Embryonic facial prominence (tissue), 1 donor: ENCODE measurements at regions not wholly inside any gene's neighbourhood (a gene's known extent, or its start where the extent isn't known, plus 50 kb on each side); places are given as distances from the start of the nearest gene placed in this dataset.
"Not testable (repeated sequence)": the region's sequence is repeated elsewhere in the genome, so short reads cannot be mapped to it uniquely, and the experiment has no call there.

Experiments used
- DNase-seq: peaks from one replicate; pipeline ENCODE4 v3.0.0-alpha.2; 2016; ENCODE audit errors: extremely low spot score

DNA sequence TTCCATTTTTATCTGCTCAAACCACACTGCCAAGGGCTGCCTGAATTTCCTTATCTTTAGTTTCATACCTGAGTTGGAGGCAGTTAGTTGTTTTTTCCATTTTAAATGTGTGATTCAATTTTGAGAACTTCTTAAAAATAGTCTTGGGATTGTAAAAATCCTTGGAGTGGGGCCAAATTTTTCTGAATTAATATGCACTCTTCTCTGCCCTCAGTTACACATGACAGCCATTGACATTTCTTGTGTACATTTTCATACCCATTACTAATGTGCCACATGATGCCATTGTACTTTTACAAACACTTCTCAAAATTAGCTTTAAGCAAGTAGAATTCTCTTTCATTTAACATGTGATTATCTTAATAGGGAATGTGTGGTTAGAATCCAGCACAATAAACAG, 141.7 kb downstream of the C3orf38 start:
- DNase-seq: no peak

DNA sequence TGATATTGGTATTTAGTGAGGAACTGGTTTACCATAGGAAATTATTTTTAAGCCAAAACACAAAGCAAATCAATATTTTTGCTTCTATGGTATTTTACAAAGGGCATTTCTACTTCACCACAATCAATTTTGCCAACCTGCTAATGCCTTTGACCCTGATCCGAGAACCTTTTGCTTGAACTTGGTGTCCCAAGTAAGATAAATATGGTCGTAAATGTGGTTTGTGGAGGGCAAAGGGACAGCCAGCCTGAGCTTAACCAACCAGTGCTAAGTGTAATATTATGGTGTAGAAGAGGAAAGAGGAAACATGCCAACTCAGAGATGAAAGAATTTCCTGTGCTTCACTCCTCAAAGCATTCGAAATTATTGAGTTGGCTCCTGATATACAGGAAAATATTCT, 148.4 kb downstream of the C3orf38 start:
- DNase-seq: no peak

DNA sequence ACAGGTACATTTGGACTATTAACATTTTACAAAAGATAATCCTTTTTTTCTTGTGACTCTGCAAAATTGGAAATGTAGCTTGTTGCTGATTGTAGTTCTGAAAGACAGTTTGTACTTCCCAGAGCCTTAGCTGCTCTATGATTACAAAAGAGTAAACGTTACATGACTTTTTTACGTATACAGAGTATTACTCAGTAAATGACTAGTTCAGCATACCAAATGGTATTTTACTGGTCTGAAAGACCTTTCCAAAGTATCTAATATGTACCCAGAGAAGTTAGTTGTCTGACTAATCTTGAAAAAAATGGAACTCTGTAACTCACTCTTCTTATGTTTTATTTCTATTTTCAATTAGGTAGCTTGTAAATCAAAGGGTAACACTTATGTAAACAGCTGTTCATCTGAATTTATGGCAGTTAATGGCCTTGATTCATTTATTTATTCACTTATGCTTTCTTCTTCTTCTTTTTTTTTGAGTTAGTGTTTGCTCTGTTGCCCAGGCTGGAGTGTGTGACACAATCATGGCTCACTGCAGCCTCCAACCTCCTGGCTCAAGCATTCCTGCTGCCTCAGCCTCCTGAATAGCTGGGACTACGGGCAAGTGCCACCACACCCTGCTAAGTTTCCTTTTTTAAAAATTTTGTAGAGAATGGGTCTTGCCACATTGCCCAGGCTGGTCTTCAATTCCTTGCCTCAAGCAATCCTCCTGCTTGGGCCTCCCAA, 151.7 kb downstream of the C3orf38 start:
- no peak for DNase-seq

DNA sequence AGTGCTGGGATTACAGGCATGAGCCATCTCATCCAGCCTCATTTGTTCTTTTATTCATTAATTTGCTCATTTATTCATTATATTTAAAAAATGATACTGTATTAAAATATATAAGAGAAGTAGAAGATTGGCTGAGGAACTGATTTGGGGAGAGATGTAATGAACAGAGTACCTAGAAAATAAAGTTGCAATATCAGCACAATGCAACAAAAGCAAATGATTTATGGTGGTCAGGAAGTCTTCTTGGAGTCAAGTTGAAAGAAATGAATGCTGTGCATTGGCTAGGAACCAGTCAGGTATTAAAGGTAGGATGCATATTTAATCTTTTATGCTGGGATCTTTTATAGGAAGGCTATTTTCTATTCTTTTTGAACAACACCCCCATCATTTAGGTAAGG, 152.2 kb downstream of the C3orf38 start:
- DNase-seq: no peak

DNA sequence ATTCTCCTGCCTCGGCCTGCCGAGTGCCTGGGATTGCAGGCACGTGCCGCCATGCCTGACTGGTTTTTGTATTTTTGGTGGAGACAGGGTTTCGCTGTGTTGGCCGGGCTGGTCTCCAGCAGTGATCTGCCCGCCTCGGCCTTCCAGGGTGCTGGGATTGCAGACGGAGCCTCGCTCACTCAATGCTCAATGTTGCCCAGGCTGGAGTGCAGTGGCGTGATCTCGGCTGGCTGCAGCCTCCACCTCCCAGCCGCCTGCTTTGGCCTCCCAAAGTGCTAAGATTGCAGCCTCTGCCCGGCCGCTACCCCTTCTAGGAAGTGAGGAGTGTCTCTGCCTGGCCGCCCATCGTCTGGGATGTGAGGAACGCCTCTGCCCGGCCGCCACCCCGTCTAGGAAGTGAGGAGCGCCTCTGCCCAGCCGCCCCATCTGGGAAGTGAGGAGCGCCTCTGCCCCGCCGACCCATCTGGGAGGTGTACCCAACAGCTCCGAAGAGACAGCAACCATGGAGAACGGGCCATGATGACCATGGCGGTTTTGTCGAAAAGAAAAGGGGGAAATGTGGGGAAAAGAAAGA, 153.7 kb downstream of the C3orf38 start:
- DNase-seq: not testable (repeated sequence)

DNA sequence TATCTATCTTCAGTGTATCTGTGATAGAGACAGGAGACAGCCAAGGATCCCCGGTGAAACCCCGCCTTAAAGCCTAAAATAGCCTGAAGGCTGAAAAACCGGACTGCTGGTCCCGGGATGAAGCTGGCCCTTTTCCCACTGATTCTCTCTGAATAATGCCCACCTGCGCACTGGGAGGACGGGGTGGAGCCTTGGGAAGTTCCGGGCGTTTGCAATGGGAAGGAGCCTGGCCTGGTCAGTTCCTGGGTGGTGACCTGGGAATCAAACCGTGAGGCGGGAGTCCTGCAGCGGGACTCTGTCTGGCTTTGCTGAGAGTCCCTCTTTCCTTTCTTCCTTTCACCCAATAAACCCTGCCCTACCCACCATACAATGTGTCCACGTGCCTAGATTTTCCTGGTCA, 157.9 kb downstream of the C3orf38 start:
- DNase-seq: no peak

DNA sequence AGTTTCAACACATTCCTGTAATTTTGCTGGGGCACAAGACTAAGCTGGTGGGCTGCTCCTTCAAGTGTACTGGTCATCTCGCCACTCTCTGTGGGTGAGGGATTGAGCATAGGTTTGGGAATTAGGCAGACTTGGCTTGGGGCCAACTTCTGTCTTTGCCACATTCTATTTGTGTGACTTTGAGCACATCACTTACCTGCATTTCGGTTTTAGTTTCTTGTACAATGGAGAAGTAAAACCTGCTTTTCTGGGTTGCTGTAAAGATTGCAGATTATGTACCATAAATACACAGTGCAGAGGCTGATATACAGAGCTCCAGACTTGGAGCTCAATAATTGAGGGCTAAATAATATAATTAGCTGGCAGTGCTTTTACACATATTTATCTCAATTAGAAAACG, 162.1 kb downstream of the C3orf38 start:
- no peak for DNase-seq

DNA sequence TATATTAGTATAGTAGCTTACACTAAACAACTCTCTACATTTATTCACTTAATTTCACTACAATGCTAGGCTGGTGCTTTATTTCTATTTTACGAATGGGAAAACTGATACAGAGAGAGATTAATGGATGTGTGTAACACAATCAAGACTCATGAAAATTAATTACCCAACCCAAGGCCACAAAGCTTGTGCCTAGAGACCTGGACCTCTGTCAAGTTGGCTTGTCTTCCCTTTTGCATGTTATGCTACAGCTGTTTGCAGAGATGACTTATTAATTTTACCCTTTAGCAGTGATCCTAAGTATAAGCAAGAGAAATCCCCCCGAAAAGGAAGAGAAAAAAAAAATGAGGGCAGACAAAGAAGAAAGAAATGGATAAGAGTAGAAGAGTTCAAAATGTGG, 162.5 kb downstream of the C3orf38 start:
- DNase-seq: no peak

DNA sequence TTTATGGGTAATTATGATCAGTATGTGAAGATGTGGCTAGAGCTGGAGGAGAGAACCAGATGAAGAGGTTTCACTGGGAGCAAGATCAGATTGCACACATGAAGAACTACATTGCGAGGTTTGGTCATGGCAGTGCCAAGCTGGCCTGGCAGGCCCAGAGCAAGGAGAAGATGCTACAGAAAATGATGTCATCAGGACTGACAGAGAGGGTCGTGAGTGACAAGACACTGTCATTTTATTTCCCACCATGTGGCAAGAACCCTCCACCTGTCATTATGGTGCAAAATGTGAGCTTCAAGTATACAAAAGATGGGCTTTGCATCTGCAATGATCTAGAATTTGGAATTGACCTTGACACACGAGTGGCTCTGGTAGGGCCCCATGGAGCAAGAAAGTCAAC, 168.3 kb downstream of the C3orf38 start:
- DNase-seq: no peak

DNA sequence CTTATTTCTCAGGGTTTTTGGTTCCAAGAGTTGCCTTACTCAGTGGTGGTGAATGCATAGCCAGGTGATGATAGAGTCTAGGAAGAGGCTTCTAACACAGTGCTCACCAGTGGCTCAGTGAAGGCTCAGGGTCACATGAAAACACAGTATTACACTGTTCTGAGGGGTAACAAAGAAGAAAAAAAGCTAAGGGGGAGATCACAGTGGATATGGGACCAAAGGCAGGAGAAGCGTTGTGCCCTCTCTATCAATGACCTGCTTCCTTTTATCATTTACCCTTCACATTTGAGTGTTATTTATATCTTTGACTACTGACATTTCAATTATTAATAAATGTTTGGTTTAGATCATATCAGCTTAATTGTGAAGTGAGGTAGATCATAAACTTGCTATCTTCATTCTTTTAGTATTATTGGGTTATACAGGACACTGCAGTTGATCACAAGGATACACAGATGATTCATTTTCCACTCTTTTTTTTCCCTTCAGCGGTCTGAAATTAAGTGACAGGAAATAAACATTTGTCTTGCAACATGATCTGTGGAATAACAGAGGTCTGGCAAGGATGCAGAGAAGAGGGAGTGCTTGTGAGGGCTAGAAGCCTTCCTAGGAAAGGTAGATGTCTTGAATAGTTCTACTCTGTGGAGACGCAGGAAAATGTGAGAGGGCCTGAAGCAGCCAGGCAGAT, 171.7 kb downstream of the C3orf38 start:
- DNase-seq: no peak

DNA sequence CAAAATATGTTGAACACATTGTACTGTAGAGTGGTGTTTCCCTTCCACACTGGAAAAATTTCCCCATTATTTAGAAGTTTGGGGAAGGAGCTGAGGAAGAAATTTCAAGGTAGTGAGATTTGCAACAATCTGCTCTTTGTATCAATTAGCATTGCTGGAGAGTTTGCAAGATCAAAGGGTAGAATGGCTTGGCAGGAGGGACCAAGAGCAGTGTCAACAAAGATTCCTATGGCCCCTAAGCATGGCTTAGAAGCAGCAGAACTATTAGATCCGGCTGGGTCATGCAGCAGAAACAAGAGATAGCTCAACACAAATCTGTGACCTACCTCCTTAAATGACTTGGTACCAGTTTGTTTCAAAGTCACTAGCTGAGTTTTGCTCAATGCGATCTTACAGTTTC, 175.0 kb downstream of the C3orf38 start:
- DNase-seq: no peak

DNA sequence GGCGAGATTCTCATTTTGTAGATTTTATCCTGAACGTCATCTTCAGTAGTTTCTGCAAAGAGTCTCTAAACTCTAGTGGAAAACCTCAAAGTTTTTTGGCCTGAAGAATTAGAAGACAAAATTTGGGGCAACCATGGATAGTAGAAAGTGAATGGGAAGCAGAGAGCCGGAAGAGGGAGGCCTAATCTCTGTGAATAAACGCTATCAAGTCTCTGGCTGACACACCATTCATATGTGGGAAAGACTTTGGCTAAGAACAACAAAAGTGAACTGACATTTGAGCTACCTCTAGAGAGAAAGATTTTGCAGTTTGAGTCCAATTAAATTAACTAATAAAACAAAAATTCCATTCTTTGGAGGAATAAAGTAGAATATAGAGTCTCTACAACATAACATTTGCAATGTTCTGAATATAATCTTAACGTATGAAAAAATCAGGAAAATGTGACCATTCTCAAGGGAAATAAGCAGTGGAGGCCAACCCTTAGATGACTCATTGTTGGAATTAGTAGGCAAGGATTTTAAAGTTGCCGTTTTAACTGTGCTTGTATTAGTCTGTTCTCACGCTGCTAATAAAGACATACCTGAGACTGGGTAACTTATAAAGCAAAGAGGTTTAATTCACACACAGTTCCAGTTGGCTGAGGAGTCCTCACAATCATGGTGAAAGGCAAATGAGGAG, 184.6 kb downstream of the C3orf38 start:
- no peak for DNase-seq

DNA sequence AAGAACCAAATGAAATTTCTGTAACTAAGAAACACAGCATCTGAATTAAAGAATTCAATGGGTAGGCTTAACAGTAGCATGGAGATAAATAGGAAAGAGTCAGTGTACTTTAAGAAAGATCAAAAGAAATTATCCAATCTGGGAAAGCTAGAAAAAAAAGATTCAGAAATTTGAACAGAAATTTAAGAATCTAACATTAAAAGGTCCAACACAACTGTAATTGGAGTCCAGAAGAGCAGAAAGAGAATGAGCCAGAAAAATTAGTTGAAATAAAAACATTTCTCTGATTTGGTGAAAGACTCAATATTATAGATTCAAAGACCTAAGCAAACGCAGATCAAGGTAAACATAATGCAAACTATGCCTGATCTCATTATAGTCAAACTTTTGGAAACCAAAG, 187.1 kb downstream of the C3orf38 start:
- no peak for DNase-seq

DNA sequence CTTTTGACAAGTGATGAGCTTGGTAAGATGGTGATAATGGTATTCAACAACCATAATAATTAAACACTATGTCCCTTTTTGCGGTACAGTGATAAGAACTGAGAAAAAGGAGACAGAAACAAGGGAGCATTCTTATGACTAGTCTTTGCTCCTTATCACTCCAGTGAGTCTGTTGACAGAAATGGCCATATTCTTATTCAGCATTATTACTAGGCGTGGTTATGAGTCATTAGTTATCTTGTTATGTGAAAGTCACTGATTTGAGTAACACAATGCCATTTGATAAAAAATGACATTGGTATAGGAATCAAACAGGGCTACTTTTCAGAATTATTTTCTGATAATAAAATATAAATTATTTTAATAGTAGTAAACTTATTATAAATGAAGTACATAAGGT, 193.5 kb downstream of the C3orf38 start:
- DNase-seq: no peak

DNA sequence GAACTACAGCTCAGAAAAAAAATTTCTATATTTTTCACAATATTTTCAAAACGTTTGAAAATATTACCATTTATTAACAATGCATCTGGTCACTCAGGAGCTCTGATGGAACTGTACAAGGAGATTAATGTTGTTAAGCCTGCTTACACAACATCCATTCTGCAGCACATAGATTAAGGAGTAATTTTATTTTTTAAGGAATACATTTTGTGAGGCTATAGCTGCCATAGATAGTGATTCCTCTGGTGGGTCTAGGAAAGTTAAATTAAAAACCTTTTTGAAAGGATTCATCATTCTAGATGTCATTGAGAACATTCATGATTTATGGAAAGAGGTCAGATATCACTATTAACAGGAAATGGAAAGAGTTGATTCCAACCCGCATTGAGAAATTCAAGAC, 196.9 kb downstream of the C3orf38 start:
- DNase-seq: no peak

DNA sequence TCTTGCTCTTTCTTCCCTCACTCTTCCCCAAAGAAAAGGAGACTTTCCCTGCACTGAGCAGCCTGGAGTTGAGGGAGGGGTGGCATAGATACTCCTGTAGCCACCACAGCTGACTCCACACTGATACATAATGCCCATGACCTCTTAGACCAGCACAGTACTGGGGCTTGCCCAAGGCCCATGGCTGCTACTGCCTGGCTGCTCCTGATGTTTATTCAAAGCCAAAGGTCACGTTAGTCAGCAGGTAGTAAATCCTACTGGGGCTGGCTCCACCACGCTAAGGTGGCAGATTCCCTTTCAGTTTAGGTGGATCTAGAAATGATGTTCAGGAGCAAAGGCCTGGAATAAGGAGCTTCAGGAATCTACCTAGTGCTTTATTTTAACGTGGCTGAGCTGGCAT, 212.7 kb downstream of the C3orf38 start:
- no peak for DNase-seq

DNA sequence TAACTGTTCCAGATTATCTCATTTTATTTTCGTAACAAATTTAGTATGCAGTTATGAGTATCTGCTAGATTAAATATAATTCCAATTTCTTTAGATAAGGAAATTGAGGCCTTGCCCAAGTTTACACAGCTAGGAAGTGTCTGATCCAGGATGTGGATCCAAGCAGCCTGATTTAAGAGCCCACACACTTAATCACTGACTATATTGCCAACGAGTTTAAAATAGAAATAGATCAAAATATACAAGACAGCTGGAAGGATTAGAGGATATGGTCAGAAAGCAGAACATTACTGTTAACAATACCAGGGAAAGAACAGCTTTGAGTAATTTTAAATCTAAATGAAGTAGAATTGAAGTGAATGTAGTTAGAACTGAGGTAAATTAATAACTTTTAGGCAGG, 215.2 kb downstream of the C3orf38 start:
- DNase-seq: no peak

DNA sequence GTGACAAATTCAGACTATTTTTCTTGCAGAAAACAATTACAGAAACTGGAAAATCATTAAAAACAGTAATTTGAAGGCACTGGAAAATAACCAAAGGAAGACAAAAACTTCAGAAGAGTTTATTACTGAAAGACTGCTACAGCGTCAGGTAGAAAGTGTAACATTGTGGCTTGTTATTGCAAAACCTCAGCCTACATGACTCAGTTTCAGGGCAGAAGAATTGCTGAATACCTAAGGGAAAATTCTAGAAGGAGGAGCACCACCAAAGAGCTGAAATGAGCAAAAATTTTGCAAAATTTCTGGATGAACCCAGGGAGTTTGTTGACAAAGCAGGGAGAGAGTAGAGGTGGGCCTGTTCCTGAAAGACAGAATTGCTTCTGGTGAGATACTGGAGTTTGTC, 219.6 kb downstream of the C3orf38 start:
- DNase-seq: no peak

DNA sequence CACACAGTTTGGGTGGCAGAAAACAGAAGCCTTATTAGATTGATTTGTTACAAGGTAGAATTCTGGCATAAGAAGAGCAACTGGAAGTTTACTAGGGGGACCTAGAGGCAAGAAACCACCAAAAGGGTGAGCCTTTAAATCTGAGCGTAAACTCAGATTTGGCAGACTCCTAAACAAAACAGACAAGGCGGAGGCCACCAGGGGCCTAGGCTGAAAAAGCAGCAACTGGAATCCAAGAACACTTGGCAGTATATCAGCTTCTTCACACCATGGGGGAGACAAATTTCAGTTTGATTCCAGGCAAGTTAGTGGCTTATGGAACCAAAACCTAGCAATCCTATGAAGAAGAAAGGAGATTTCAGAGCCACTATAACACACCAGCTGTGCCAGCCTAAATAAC, 220.0 kb downstream of the C3orf38 start:
- no peak for DNase-seq

DNA sequence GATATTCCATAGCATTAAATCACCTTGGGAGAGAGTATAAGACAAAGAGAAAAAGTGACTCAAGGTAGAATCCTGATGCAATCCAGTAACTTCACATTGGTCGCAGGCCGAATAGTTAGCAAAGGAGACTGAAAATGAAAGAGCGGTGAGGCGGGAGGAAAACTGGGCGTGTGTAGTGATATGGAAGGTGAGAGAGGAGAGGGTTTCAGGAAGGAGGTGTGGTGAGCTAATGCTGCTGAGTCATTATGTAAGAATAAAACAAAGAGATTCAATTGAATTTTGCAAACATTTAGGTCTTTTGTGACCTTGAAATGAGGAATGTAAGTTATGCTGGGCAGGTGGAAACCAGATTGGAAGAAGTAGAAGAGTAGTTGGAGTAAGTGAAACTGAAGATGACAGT, 235.3 kb downstream of the C3orf38 start:
- no peak for DNase-seq

DNA sequence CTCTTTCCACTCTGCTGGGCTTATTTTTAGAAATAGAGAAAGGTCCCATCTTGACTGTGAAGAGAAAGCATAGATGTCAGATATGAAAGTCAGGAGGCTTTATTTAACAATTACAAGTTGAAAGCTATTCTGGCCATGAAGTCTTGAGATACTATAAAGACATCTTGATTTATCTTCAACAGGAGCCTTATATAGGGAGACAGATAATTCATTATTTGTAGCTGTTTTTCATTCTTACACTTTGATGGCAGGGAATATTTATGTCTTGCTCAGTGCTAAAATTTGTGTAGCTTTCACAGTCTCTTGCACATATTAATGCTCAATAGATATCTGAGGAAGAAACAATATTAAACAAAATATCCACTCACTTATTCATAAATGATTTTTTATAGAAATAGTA, 248.8 kb downstream of the C3orf38 start:
- no peak for DNase-seq

DNA sequence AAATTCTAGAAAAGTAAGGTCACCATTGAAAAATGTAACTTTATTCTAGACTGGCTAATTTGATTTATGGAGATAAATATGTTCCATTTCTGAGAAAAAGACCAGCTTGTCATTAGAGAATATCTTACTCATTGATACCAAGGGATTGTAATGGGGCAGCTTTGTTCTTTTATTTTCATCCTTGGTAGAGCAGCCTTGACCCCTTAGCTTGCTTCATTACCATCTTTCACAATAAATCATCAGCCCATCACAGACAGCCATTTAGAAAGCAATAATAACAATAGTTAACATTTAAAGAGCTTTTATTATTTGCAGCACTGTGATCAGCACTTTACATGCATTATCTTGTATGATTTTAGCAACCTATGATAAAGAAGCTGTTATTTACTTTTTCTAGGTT, 253.6 kb downstream of the C3orf38 start:
- no peak for DNase-seq

DNA sequence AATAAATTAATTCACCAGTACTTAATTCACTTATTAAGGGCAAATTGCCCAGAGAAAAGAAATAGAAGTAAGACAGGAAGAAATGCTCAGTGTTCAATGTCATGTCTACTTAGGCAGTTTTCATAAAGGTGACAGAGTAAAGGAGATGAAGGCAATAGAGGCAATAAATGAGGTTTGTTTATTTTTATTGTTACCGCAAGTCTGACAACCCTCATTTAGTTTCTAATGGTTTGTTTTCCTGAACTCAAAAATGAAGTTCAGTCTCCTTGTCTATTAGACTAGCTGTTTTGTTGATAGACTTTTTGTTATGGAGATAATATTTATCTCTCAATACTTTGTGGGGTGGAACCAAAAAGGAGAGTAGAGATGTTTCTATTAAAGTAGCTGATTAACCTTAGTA, 258.3 kb downstream of the C3orf38 start:
- DNase-seq: no peak
